Right renal cortex interstitium (tissue), 3 donors: ENCODE measurements at regions not wholly inside any gene's neighbourhood (a gene's known extent, or its start where the extent isn't known, plus 50 kb on each side); places are given as distances from the start of the nearest gene placed in this dataset.
"Not testable (repeated sequence)": the region's sequence is repeated elsewhere in the genome, so short reads cannot be mapped to it uniquely, and the experiment has no call there.

Experiments used
- DNase-seq, 3 donors: peaks; one replicate each; pipeline ENCODE4 v3.0.0-alpha.2; 2013; ENCODE audit warnings: low read depth in 3 of 3, low spot score in 2 of 3

GRCh38 chr22:22976033-22976922 is 88.7 kb downstream of the IGLL5 start:
- DNase-seq, result no peak

DNA sequence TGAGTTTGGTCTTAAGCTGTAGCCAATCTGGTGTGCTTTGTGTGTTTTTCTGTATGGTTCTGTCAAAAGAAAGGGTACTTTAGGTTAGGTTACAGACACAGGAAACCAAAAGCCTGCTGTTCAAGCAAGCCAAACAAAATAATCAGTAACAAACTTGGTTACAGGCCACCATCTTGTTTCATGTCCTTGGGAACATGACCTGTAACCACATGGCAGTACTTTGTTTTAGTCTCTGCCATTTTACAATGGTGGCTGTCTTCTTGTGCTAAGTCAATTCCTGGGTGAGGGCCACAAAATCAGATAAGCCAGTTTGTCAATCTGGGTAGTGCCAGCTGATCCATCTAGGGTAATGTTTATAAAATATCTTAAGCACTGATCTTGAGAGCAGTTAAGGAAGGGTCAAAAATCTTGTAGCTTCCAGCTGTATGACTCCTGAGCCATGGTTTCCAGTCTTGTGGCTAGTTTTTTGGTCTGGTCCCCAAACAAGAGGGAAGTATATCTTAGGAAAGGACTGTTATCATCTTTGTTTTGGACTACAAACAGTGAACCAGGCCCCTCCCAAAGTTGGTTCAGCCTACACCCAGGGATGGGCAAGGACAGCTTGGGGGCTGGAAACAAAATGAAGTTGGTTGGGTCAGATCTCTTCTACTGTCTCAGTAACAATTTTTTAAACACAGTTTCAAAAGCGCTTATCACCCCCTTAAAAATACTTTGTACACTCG is 90.0 kb downstream of the IGLL5 start:
- DNase-seq, result no peak

DNA sequence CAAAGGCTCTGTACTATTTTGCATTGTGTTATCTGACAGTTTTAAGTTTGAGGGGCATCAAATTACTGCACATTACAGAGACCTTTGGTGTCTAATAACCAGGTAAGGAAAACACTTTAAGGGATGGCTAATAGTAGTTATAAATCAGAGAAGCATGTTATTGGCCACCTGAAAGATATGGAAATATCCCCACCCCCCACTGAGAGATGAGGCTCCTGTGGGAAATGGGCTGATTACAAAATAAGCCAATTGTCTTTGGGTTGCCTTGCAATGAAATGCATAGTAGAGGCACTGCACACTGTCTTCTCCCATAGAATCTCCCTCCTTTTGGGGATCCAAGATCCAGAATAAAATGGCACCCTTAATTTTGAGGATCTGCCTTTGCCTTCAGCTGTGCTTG is 91.0 kb downstream of the IGLL5 start:
- DNase-seq, result no peak

DNA sequence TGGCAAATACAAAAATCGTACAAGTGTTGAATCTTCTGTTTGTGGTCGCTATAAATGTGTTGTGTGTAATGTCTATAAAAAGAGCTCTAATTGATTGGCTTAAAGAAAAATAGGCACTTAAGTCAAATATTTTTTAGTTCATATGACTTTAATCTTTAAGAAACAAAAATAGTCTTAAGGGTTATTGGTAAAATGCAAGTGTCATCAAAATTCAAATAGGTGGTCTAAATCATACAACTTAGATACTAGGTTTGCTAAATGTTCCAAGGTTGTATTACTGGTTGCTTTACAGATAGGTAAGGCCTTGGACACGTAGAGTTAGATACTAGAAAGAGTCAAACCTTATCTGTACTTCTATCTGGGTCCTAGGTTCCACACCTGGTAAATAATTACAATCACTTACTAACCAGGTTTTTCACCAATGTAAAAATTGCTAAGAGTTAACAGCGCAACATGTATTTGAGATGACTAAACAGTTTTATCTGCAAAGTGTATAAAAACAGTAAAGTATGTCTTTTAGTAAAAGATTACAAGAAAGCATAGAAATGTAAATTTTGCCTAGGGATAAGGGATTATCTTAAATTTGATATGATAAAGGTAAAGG is 91.1 kb upstream of the GNAZ start:
- no peak for DNase-seq

- DNase-seq, result no peak
Observed at GRCh38 chr22:22979954-22980353, 90.4 kb upstream of the GNAZ start.

- no peak for DNase-seq
Observed at GRCh38 chr22:22981670-22982571, 88.4 kb upstream of the GNAZ start.

DNA sequence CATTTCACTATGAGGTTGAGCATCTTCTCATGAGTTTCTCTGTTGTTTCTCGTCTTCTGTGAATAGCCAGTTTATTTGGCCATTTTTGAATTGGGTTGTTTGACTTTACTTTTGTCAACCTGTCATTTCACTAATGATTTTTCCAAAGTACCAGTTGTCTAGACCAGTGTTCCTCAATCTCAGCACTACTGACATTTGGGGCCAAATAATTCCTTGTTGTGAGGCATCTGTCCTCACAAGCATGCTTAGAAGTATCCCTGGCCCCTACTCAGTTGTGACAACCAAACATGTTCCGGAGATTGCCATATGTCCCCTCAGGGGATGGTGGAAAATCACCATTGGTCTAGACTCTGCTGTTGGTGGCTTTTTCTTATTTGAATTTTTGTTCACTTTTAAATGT is 87.7 kb upstream of the GNAZ start:
- DNase-seq, result no peak

GRCh38 chr22:22983123-22983522 is 87.2 kb upstream of the GNAZ start:
- DNase-seq, result no peak

- DNase-seq, result no peak
Observed at GRCh38 chr22:22983816-22984215, 86.5 kb upstream of the GNAZ start.

DNA sequence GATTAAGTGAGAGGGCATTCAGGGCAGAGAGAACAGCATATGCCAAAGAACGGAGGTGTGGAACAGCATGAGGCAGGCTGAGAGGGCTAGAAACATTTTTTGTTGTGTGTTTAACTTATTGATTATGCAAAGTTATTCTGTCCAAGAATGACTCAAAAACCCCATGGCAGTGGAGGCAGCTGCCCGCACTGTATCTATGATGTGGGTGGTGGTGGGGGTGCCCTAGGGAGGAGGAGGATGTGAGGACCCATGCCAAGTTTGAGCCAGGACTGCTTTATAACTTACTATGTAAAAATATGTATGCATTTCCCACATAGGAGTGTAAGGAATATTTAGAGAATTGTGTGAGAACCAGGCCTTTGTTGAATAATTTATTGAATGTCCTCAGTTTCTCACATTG is 85.4 kb upstream of the GNAZ start:
- DNase-seq, result no peak

DNA sequence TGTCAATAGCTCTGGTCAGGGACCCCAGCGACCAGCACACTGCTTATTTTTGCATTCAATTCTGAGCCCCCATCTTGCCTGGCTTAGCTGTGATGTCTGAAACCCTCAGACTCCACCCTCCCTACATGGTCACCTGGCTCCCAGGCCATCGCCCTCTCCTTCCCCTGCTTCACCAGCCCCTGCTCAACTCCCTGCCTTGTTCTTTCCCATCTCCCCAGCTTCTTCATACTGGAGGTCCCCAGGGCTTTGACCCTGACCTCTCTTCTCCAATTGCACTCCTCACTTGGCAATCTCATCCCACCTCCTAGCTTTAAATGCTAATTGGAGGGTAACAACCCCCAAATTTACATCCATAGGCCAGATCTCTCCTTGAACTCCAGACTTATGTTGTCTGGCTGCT is 84.3 kb upstream of the GNAZ start:
- no peak for DNase-seq

- no peak for DNase-seq
Observed at GRCh38 chr22:22986640-22987039, 83.7 kb upstream of the GNAZ start.

DNA sequence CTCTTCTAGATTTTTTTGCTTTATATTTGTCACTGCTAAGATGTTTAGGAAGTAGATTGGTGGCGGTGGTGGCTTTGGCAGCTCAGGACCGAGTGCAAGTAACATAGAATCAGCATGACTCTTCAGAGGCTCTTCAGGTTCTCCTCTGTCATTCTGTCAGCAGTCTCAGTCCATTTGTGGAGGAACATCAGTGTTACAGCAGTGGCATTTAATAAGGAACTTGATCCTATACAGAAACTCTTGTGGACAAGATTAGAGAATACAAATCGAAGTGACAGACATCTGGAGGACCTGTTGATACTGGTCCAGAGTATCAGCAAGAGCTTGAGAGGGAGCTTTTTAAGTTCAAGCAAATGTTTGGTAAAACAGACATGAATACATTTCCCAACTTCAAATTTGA is 82.2 kb upstream of the GNAZ start:
- no peak for DNase-seq

GRCh38 chr22:22988785-22989184 is 81.5 kb upstream of the GNAZ start:
- DNase-seq, result no peak

DNA sequence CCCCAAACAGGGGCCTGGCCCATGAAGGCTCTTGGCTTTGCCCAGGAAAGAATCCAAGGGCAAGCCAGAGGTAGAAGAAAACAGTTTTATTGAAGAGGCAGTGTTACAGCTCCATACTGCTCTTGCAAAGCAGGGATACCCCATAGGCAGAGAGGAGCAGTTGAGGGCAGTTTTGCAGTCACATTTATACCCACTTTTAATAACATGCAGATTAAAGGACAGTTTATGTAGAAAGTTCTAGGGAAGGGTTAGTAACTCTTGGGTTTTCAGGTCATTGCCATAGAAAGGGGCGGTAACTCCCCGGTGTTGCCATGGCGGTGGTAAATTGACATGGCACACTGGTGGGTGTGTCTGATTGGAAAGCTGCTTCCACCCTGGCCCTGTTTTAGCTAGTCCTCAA is 80.5 kb upstream of the GNAZ start:
- DNase-seq, result no peak

DNA sequence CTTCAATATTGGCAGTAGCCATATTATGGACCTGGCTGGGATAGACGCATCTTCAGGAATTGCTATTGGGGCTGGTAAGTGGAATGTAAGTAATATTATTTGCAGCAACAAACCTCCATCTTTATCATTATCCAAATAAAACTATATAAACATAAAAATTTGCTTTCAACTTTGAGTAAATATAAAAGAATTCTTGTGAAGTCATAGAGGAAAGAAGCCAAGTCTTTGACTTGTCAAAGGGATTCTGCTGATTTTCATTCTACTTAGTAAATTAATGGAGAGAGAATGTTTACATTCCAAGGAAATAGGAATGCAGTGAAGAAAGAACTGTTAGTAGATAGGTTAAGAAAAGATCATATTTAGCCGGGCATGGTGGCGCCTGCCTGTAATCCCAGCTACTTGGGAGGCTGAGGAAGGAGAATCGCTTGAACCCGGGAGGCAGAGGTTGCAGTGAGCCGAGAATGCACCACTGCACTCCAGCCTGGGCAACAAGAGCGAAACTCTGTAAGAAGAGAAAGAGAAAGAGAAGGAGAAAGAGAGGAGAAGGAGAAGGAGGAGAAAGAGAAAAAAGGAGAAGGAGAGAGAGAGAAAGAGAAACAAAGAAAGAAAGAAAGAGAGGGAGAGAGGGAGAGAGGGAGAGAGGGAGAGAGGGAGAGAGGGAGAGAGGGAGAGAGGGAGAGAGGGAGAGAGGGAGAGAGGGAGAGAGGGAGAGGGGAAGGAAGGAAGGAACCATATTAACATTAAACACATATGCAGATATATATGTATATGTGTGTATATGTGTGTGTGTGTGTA is 79.4 kb upstream of the GNAZ start:
- not testable (repeated sequence) for DNase-seq

DNA sequence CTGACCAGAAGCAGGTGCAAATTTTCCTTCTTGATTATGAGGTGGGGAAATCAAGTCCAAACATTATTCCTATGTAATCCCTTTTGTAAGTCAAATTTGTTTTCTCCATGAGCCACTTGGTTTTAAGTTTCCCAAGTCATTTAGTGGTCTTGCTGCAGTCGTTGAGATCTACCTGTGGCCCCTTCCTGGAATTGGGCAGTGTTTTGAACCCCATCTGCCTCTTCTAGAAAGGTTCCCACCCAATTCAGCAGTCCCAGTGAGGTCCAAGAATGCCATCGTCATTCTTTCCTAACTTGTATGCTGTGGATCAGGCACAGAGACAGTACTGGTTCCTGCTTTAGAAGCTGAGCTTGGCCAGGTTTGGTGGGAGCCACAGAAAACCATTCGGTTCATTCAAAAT is 77.8 kb upstream of the GNAZ start:
- no peak for DNase-seq

- DNase-seq, result no peak
Observed at GRCh38 chr22:22993184-22993583, 77.1 kb upstream of the GNAZ start.

DNA sequence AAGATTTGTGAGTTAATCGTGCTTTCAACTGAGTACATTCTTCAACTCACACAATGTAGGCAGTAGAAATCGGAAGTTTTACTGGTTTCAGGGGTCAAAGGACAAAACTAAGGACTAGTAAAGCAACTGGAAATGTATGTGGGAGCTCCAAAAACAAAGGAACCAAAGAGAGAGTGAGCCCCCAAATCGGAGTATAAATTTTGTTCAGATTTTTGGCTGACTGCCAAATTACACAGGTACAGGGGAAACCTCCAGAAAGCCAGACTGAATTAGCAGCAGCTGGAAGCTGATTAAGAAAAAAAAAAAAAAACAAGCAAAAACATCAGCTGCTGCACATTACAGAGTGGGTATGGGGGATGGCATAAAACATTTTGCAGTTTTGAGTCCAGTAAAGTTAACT is 75.2 kb upstream of the GNAZ start:
- DNase-seq, result peak in 2 of 3 donors; percentile 2 to 3
